H9 (cell line): ENCODE measurements at regions not wholly inside any gene's neighbourhood (a gene's known extent, or its start where the extent isn't known, plus 50 kb on each side); places are given as distances from the start of the nearest gene placed in this dataset.

Source experiments
- DNase-seq: peaks from one replicate; pipeline ENCODE4 v3.0.0-alpha.2; 2017
- H2AFZ ChIP-seq: one replicate; pipeline ENCODE4 v1.6.1; 2013; ENCODE audit warnings: mild to moderate bottlenecking, low read length, control low read depth, moderate library complexity
- H2AK5ac ChIP-seq: 2 replicates; pipeline ENCODE4 v1.6.1; 2013; ENCODE audit warnings: low read length, control low read depth, mixed read lengths; ENCODE audit not compliant: insufficient read length
- H2BK120ac ChIP-seq: one replicate; pipeline ENCODE4 v1.6.1; 2013; ENCODE audit warnings: low read depth, mild to moderate bottlenecking, low read length, control low read depth, inconsistent platforms; ENCODE audit not compliant: poor library complexity, severe bottlenecking
- H2BK12ac ChIP-seq: 2 replicates; pipeline ENCODE4 v1.6.1; 2013; ENCODE audit warnings: low read length, control low read depth, mixed read lengths, low read depth; ENCODE audit not compliant: insufficient read length
- H2BK15ac ChIP-seq: 2 replicates; pipeline ENCODE4 v1.6.1; 2013; ENCODE audit warnings: low read depth, low read length, control low read depth
- H2BK20ac ChIP-seq: one replicate; pipeline ENCODE4 v1.6.1; 2013; ENCODE audit warnings: low read depth, mild to moderate bottlenecking, low read length, control low read depth, inconsistent platforms; ENCODE audit not compliant: poor library complexity, severe bottlenecking
- H2BK5ac ChIP-seq: 2 replicates; pipeline ENCODE4 v1.6.1; 2013; ENCODE audit warnings: low read length, control low read depth, mixed read lengths; ENCODE audit not compliant: insufficient read length
- H3K14ac ChIP-seq: 2 replicates; pipeline ENCODE4 v1.6.1; 2013; ENCODE audit warnings: low read length, control low read depth; ENCODE audit not compliant: insufficient read depth
- H3K18ac ChIP-seq: 2 replicates; pipeline ENCODE4 v1.6.1; 2013; ENCODE audit warnings: low read depth, mild to moderate bottlenecking, mixed read lengths, low read length, control low read depth; ENCODE audit not compliant: insufficient read length
- H3K23ac ChIP-seq: 2 replicates; pipeline ENCODE4 v1.6.1; 2013; ENCODE audit warnings: low read length, control low read depth, mixed read lengths, low read depth; ENCODE audit not compliant: insufficient read length
- H3K23me2 ChIP-seq: 2 replicates; pipeline ENCODE4 v1.6.1; 2013; ENCODE audit warnings: low read depth, mild to moderate bottlenecking, mixed read lengths, low read length, control low read depth; ENCODE audit not compliant: insufficient read length, poor library complexity, severe bottlenecking
- H3K27ac ChIP-seq: 2 replicates; pipeline ENCODE4 v1.5.1; 2013; ENCODE audit warnings: low read length, control low read depth, mixed read lengths, low read depth; ENCODE audit not compliant: insufficient read length
- H3K27me3 ChIP-seq: 2 replicates; pipeline ENCODE4 v1.6.1; 2013; ENCODE audit warnings: low read length, control low read depth, inconsistent platforms; ENCODE audit not compliant: insufficient read depth
- H3K4ac ChIP-seq: 2 replicates; pipeline ENCODE4 v1.6.1; 2013; ENCODE audit warnings: low read depth, mild to moderate bottlenecking, control low read depth, inconsistent platforms, low read length, moderate library complexity
- H3K4me1 ChIP-seq: 2 replicates; pipeline ENCODE4 v1.6.1; 2013; ENCODE audit warnings: low read length, control low read depth, inconsistent platforms; ENCODE audit not compliant: insufficient read depth
- H3K4me2 ChIP-seq: 2 replicates; pipeline ENCODE4 v1.6.1; 2013; ENCODE audit warnings: low read length, control low read depth, mixed read lengths; ENCODE audit not compliant: insufficient read length, insufficient read depth
- H3K56ac ChIP-seq: 2 replicates; pipeline ENCODE4 v1.6.1; 2013; ENCODE audit warnings: low read depth, mild to moderate bottlenecking, mixed read lengths, low read length, control low read depth; ENCODE audit not compliant: insufficient read length
- H3K79me1 ChIP-seq: 2 replicates; pipeline ENCODE4 v1.6.1; 2013; ENCODE audit warnings: low read depth, mild to moderate bottlenecking, moderate library complexity, low read length, control low read depth, inconsistent platforms; ENCODE audit not compliant: insufficient read depth, poor library complexity, severe bottlenecking
- H3K79me2 ChIP-seq: 2 replicates; pipeline ENCODE4 v1.6.1; 2013; ENCODE audit warnings: low read length, control low read depth, inconsistent platforms; ENCODE audit not compliant: insufficient read depth
- H3K9ac ChIP-seq: 2 replicates; pipeline ENCODE4 v1.6.1; 2013; ENCODE audit warnings: low read length, control low read depth, mixed read lengths; ENCODE audit not compliant: insufficient read length; ENCODE audit errors: extremely low read depth
- H3K9me3 ChIP-seq: one replicate; pipeline ENCODE4 v1.6.1; 2013; ENCODE audit warnings: low read depth, low read length, inconsistent platforms; ENCODE audit not compliant: control insufficient read depth
- H3T11ph ChIP-seq: one replicate; pipeline ENCODE4 v1.6.1; 2013; ENCODE audit warnings: mild to moderate bottlenecking, low read length, control low read depth, inconsistent platforms
- H4K20me1 ChIP-seq: one replicate; pipeline ENCODE4 v1.6.1; 2013; ENCODE audit not compliant: control insufficient read depth, insufficient read length, insufficient read depth
- H4K5ac ChIP-seq: 2 replicates; pipeline ENCODE4 v1.6.1; 2013; ENCODE audit warnings: low read depth, mild to moderate bottlenecking, mixed read lengths, low read length, control low read depth; ENCODE audit not compliant: insufficient read length
- H4K8ac ChIP-seq: replicated peaks from 2 replicates; pipeline ENCODE4 v1.6.1; 2013; ENCODE audit warnings: low read length, control low read depth, mixed read lengths, low read depth; ENCODE audit not compliant: insufficient read length
- H4K91ac ChIP-seq: 2 replicates; pipeline ENCODE4 v1.6.1; 2013; ENCODE audit warnings: low read depth, mild to moderate bottlenecking, moderate library complexity, mixed read lengths, low read length, control low read depth; ENCODE audit not compliant: insufficient read length
- H3K27ac Mint-ChIP-seq, 3 experiments: 2 replicates in 2 of 3; 3 replicates in 1 of 3; pipeline ENCODE4 v1.8.0; 2020 to 2021; ENCODE audit warnings: mixed read lengths in 3 of 3, mild to moderate bottlenecking in 1 of 3, moderate library complexity in 1 of 3
- H3K27me3 Mint-ChIP-seq: 2 replicates; pipeline ENCODE4 v1.8.0; 2021; ENCODE audit warnings: low read depth, mild to moderate bottlenecking, moderate library complexity, mixed read lengths
- H3K36me3 Mint-ChIP-seq, 3 experiments: 2 replicates in 2 of 3; 3 replicates in 1 of 3; pipeline ENCODE4 v1.8.0; 2020 to 2021; ENCODE audit warnings: low read depth in 3 of 3, mixed read lengths in 3 of 3; ENCODE audit not compliant: insufficient read depth in 1 of 3
- H3K4me1 Mint-ChIP-seq, 2 experiments: 2 replicates each; pipeline ENCODE4 v1.8.0; 2020; ENCODE audit warnings: mixed read lengths in 2 of 2
- H3K4me3 Mint-ChIP-seq, 2 experiments: 2 replicates in 1 of 2; 3 replicates in 1 of 2; pipeline ENCODE4 v1.8.0; 2020 to 2021; ENCODE audit warnings: mild to moderate bottlenecking in 2 of 2, mixed read lengths in 2 of 2, moderate library complexity in 1 of 2
- H3K9me3 Mint-ChIP-seq, 2 experiments: 2 replicates in 1 of 2; 3 replicates in 1 of 2; pipeline ENCODE4 v1.8.0; 2020; ENCODE audit warnings: mild to moderate bottlenecking in 2 of 2, mixed read lengths in 2 of 2, moderate library complexity in 1 of 2
- CTCF ChIP-seq: fragments of 200-600 bp; sonication (generic); conservative IDR thresholded peaks from 3 replicates; pipeline ENCODE4 v1.8.0; 2021; ENCODE audit warnings: antibody characterized with exemption, mild to moderate bottlenecking
- WGBS: extraction: QIAGEN DNeasy Blood & Tissue Kit; methylation state at CpG from one replicate; pipeline ENCODE4 v1.1.7; 2013; ENCODE audit warnings: missing lambda C conversion rate, low lambda C conversion rate, mixed read lengths; ENCODE audit not compliant: insufficient read length; ENCODE audit errors: extremely low coverage; 5-methylcytosine and 5-hydroxymethylcytosine counted together

DNA sequence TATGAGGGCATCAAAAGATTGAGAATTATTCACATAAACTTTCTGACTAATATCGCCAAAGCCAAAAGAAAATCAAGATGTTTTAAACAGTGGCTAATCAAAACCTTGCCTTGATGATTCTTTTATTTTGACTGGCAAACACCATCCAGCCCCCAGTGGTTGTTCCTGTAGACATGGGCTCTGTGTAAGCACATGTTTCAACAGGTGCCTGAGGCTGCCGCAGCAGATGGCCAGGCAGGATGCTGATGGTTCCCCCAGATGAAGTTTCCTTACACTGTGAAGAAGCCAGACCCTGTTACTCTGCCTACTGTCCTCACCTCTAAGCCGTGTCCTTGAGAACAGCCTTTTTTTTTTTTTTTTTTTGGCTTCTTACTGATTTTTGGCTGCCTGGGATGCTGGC, 146.5 kb downstream of the RAB11FIP2 start:
- no peak for DNase-seq
- no peaks in the 10 kb centered on the region for H4K20me1 ChIP-seq

More for the DNA sequence above, 146.5 kb downstream of the RAB11FIP2 start:
- Histone ChIP-seq H3K23ac (no peak overlapping the region), H3K79me1 (no peaks in the 10 kb centered on the region), H2AK5ac (no peak overlapping the region), H3T11ph (no peak overlapping the region), H4K8ac (no peak overlapping the region), H2BK5ac (no peak overlapping the region), H3K4ac (no peak overlapping the region), H3K27ac (no peak overlapping the region), H2BK20ac (no peak overlapping the region), H2BK12ac (no peak overlapping the region), H3K14ac (no peak overlapping the region), H3K56ac (no peak overlapping the region), H2BK120ac (no peak overlapping the region), H3K9ac (no peak overlapping the region), H3K4me1 (peaks cover 6% of the 10 kb centered on the region; the same call in 1 of the 2 replicates), H3K18ac (no peak overlapping the region), H3K79me2 (no peaks in the 10 kb centered on the region), H3K27me3 (no peaks in the 10 kb centered on the region), H2BK15ac (no peak overlapping the region), H2AFZ (no peak overlapping the region), H4K5ac (no peak overlapping the region), H3K9me3 (no peaks in the 10 kb centered on the region), H3K23me2 (no peaks in the 10 kb centered on the region), H4K91ac (no peak overlapping the region), H3K4me2 (no peak overlapping the region)
- TF ChIP-seq CTCF, result no peak
- Mint-ChIP-seq H3K9me3 (no peaks in the 10 kb centered on the region; a peak in 1 of 5 replicates), H3K27me3 (peaks cover 10% of the 10 kb centered on the region), H3K27ac (no peak overlapping the region), H3K4me3 (no peak overlapping the region), H3K36me3 (0 out of 7 replicates have a peak, but pooled peaks cover 0 to 7% (median 0%) of the 10 kb centered on the region in 3 experiments), H3K4me1 (peaks cover 9 to 15% of the 10 kb centered on the region in 2 experiments)
- no CpG with 5 or more reads among the region's 3 CpGs for WGBS
